Fibroblast of skin of right biceps (primary cell): ENCODE measurements at regions not wholly inside any gene's neighbourhood (a gene's known extent, or its start where the extent isn't known, plus 50 kb on each side); places are given as distances from the start of the nearest gene placed in this dataset.
A peak's percentile ranks its signal among the peaks of the same experiment; 100 is the strongest.

Source experiments
- DNase-seq: peaks from one replicate; pipeline ENCODE4 v3.0.0-alpha.2; 2013

DNA sequence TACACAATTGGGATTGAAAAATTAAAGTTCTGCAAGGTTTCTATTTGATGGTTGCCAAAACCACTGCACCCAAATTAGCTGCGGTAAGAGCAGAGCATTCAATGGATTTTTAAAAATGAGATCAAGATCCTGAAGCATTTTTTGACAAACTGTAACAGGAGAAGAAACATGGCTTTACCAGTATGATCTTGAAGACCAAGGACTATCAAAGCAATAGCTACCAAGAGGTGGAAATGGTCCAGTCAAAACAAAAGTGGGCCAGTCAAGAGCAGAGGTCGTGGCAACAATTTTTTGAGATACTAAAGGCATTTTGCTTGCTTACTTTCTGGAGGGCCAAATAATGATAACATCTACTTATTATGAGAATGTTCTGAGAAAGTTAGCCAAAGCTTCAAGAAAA is 186.8 kb downstream of the RDH14 start:
- no peak for DNase-seq

DNA sequence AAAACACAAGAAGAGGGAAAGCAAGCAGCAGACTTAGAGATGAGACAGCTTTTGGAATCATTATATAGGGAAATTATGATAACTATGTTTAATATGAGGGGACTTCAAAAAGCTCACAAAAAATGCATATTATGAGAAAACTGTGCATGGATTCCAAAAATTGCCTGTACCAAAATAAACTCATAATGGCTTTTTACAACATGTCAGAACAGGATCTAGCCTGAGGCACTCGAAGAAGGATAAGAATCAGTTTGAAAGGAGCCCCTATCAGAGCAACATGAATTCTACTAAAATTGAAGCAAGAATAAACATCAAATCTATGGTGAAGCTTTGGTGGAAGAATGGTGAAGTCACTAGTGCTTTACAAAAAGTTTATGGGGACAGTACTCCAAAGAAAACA is 187.4 kb downstream of the RDH14 start:
- no peak for DNase-seq

DNA sequence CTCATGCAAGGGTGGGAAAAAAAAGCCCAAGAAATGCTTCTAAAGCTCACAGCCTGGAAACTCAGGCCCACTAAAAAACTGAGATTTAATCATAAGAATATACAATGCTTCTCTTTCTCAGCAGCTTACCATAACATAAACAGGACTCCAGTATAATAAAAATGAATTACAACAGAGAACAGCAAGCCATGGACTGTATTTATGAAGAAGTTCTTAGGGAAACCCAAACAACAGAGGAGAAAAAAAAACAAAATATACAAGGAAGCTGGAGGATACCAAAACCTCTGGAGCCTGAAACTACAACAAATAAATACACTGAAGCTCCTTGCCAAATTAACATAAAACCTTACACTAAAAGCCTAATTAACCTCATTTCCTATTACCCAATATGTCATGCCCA is 187.8 kb downstream of the RDH14 start:
- DNase-seq = no peak

DNA sequence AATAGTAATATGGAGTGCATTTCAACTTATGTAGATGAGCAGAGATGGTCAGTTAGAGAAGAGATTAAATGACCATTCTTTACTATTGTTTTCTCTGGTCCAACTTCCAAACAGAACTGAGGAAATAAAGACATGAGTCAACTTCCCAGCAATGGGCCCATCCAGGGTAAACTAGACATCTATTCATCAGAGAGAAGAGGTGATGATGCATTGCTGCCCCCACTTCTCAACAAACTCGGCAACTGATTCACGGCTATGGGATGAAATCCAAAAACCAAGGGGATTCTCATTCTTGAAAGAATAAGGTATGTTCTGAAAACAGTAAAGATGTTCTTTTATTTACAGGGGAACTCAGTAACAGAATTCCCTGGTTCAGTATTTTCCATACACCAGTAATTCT is 190.7 kb downstream of the RDH14 start:
- DNase-seq = peak; percentile 86

DNA sequence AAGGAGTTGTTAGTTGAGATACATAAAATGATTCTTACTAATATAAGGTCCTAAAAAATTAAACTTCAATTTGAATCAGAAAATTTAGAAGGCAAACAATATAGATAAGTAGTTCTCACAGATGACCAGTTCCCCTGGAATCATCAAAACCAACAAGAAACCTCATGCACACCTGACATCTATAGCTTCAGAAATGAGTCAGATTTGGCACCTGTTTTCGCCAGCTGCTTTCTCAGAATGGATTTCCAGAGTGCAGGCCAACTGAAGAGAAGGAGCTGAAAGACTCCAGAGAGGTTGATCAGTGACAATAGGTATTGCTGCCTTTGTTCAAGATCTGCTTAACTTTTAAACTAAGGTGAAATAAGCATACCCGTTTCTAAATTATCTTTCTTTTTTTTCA is 192.4 kb downstream of the RDH14 start:
- no peak for DNase-seq

DNA sequence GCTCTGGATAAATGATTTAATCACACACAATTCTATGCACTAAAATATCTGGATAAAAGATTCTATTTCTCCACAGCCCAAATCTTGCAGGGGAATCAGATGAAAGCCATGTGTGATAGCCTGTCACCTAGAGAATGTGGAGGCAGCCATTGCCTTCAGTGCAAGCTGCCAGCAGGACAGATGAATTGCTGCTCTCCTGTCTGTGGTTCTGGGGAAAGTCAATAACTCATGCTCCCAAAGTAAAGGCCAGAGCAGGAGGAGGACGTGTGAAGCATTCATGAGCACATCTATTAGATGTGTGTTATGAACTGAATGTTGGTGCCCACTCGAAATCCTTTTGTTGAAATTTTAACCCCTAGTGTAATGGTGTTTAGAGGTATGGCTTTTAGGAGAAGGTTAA is 195.1 kb downstream of the RDH14 start:
- no peak for DNase-seq

DNA sequence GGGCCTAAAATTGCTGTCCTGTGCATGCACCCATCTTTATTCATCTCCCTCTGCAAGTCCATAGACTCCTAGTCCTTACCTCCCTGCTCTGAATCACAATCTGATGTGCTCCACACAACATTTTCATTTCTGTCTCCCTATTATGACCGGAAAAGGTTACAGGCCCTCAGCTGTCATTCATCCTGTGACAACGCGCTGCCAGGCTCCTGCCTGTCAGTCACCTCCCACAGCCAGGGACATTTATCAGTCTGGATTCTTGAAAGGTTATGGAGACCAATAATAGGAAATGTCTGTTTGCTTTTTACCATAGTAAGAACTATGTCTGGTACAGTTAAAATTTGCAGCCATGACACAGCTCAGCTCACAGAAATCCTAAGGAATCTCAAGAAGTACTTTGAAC is 197.1 kb downstream of the RDH14 start:
- DNase-seq = no peak

DNA sequence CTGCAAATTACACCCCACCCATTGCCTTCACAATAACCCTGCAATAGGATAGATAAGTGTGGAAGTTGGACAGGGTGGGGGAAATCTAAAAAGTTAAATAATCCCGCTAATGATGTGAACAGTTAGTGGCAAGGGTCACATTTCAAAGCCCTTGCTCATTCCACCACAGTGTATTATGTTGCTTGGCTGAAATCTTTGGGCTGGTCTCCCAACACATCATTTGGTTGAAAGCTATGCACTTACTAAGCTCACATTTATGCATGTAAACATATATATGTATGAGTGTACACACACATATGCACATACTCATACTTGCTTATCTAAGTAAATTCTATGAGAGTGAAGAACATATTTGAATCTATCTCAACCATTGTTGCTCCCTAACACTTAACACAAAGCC is 197.8 kb downstream of the RDH14 start:
- DNase-seq = peak; percentile 90

DNA sequence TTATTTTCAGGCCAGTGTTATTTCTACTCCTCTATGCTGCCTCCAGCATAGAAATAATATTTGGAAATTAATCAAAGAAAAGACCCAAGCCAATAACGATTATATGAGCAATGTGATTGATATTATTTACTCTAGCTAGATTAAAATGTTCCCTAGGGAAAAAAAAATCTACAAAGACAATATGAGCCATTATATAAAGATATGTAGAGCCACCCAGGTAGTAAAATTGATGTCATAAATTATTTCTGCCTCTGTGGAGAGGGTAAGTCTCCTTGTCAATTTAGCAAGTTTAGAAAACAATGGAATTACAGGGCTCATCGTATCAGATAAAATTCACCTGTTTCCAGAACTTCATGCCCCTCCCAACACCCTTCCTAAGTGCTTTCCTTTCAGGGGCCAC is 202.9 kb downstream of the RDH14 start:
- DNase-seq = no peak

DNA sequence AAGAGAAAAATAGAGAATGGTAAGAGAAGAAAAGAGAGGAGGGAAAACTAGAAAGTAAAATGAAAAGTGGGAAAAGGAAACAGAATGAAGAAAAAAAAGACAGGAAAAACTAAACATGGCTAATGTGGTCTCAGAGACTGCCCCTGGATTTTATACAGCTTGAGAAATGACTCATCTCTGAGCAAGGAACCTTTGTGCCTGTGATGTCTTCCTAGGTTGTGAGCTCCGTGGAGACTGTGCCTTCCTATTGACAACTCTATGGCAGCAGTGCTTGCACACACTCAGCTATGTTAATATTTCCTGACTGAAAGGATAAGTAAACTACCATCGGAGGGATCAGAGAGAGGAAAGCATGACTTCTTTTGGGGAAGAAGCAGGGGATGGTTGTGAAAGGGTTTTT is 203.8 kb downstream of the RDH14 start:
- DNase-seq = peak; percentile 60

DNA sequence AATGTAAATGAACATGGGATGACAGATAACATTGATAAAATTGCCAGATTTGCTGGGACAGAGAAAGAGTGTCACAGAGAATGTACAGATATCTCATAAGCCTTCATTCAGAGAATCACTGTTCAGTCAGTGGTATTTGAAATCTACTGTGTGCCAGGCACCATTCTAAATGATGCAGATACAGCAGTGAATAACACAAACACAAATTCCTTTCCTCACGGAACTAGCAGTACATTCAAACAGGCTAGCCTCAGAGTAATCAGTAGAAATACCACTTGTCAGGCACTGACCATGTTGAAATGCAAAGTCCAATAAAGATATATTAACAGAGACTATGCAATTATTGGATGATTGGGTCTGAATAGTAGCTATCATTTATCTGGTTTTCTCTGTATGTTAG is 211.0 kb downstream of the RDH14 start:
- no peak for DNase-seq

DNA sequence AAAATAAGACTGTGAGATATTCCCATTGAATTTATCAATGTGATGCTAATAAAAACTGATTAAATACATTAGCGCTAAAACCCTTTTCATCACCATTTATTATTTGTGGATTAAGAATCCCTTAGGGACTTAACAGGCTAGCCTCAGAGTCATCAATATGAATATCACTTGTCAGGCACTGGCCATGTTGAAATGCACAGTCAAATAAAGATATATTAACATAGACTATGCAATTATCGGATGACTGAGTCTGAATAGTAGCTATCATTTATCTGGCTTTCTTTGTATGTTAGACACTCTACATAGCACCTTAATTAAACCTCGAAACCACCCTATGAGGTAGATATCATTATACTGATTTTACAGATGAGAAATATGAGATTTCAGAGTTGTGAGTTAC is 213.6 kb downstream of the RDH14 start:
- DNase-seq = no peak

DNA sequence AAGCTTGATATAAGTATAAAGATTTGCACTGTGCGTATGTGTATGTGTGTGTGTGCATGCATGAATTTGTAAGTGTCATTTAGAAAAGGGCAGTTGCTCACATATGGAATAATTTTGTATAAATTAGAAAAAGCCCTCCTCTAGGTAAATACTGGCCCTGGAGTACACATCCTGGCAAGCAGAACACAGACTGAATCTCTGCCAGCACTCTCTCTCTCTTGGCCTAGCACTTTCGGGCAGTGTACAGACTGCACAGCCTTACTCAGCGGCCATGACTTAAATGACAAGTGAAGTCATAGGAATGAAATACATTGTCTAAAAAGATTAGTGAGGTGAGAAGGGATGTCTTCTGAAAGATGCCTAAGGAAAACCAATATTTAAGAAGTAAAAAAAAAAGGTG is 214.1 kb downstream of the RDH14 start:
- DNase-seq = no peak

DNA sequence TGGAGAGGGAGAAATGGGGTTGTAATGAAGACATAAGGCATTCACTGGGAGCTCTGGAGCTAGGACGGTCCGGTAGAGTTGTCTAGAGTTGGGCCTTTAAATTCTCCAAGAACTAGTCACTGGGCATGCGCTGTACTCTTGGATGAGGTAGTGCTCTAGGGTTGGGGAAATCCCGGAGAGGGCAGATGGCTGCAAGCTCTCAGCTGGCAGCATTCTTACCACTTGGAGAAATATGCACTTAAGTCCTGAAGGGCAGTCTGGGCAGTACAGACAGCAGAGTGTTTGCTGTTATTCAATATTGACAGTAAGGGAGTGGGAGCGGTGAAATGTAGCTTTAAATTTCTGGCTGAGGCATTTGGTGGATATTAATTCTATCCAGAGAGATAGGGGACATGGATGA is 214.6 kb downstream of the RDH14 start:
- no peak for DNase-seq

DNA sequence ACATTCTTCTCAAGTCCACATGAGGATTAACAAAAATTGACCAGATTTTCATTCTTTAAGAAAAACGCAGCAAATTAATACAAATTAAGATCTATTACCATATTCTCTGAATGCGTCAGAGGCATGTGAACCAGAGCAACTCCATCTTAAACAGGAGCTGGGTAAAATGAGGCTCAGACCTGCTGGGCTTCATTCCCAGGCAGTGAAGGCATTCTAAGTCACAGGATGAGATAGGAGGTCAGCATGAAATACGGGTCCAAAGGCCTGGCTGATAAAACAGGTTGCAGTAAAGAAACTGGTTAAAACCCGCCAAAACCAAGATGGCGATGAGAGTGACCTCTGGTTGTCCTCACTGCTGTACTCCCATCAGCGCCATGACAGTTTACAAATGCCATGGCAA is 217.6 kb downstream of the RDH14 start:
- DNase-seq = no peak

DNA sequence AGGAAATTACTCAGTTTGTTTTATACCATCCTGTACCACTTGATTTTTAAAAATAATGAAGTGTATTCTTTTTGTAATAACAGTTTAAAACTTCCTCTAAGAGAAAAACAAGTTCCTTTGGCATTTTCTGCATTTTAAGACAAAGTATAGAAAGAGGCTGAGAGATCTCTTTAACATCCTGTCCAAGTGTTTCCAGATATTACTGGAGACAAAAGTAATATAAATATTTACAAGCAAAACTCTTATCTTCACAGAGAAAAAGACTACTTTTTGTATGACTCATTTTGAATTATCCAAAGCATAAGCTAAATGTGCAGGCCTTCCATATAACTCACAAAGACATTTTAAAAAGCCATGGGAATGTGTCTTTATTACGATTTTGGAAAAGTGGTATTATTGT is 221.1 kb downstream of the RDH14 start:
- DNase-seq = peak; percentile 26

DNA sequence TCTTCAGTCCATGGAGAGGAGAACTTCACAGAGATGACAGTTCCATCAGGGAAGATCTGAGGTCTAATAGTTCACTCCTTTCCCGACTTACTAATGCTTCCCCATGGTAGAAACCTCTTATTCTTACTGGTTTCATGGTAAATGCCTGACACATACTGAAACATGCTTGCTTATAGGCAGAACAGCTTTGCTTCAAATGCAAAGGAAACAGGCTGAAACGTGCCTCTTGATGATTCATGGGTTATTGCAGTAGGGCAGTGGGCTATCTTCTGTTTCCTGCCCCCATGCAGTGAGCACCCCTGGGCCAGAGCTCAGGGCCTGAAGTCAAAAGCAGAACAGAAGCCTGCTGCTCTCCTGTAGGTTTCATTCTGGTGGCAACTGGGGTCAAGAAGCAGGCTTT is 223.5 kb downstream of the RDH14 start:
- no peak for DNase-seq

DNA sequence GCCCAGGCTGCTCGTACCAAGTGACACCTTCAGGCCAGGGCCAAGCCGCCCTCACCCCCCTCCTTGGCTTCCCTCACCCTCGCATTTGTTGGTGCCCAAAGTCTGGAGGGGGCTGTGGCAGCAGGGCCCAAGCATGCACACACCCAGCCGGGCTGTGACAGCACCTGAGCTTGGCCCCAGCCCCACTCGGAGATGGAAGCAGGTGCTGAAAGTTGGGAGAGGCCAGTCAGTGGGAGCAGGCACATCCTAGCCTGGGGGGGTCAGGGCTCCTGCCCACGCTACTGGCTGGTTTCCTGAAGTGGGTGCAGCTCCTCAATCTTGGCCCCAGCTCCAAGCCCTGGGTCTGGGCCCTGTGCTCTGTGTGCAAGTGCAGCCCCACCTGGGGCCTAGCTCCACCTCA is 228.0 kb downstream of the RDH14 start:
- DNase-seq = no peak

DNA sequence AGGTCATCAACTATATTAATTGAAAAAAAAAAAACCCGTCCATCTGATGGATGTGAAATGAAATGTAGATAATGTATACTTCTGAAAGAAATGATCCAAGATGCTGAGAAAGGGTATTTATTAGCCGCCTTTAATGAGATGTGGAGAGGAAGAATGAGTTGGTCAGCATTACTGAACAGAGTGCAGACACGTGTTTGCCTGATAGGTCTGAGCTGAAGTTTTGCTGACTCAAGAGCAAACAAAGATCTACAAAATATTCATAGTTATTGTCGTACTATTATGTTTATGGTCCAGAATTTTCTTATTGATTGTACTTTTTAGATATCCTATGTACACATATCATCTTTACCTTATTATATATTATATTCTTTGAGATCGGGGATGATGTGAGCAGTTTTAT is 235.3 kb downstream of the RDH14 start:
- DNase-seq = no peak

DNA sequence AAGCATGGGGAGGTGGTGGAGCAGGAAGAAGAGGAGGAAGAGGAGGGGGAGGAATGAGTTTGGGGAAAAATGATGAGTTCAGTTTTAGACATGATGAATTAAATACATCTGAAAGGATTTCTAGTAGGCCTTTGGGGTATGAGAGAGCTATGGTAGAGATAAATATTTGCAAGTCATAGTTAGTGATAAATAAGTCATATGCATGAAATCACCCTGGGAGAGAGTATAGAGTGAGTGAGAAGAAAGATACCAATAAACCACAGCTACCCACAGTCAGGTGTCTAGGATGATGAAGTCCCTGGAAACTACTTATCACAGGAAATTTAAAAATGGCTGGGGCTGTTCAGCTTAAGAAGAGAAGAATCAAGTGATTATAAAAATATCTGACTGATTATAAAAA is 240.5 kb downstream of the RDH14 start:
- DNase-seq = no peak

DNA sequence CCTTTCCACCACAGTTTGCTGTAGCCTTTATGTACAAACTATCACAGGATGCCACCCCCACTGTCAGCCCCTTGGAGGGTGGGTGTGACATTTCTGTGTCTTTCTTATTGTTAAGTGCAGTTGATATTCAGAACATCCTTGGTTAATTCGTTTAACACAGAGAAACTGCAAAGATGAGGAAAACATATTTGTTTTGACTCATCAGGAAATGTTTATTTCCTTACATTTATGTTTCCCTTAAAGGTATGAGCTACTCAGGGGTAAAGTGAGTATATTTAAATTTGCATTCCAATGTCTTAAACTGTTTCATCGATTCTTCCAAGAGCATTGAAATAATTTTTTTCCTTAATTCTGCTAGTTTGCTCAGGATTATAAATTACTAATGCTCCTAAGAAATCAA is 243.4 kb downstream of the RDH14 start:
- DNase-seq = no peak

DNA sequence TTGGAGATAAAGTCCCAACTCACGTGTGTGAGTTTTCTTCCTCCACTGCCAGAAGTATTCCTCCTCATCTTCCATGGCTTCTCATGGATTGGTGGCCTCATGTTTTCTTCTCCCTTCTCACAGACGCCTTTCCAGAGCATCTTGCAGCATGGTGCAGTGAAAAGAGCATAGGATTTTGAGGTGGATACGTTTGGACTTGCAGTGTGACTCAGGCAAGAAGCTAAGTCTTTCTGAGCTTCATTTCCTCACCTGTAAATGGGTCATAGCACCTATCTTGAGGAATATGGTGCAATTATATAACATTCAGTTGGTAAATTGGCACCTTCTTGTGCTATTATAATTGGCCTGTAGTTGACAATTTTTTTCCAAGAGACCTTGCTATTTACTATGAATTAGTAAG is 247.6 kb downstream of the RDH14 start:
- no peak for DNase-seq

DNA sequence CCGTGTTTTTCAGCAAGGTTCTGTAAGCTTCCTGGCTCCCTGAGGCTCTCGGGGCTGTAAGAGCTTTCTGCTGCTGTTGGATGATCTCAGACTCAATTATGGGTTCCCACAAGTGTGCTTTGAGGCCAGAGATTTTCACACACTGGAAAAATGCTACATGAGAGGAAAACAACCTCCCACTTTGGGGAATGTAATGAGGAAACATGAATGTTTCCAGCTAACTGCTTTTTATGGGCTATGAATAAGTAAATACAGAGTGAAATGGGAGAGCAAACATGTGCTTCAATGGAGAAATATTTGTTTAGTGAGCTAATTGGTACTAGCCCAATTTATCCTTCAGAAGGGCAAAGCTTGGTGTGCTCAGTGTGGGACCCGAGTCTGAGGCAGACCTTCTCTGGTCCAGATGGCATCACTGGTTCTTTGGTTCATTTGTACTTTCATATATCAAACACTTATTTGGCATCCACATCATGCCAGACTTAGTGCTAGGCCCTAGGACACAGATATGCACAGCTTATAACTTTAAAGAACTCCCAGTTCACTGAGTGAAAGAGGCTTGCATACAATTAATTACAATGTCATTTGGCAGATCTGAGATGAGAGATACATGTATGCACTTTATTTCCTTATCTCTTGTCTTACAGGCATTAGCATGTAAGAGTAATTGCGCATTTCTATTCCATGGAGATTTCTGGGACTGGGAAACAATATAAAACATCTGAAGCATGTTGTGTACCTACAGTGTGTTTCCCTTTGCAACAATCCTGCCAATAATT is 248.8 kb downstream of the RDH14 start:
- peak; percentile 54 for DNase-seq

DNA sequence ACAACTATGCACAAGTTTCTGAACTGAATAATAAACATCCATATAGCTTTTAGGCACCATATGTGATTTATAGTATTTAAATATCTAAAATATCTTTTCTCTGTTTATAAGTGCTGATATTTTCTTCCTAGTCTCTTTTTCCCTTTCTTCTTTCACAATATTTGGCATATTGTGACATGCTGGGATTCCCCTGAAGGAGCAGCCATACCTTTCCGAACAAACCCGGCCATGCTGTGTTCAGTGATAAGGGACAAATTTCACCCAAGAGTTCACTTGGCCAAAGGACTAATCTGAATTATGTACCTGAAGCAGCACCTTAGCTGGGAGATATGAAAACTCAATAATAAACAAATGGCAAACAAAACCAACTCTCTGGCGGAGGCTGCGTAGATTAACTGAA is 250.8 kb downstream of the RDH14 start:
- DNase-seq = no peak

DNA sequence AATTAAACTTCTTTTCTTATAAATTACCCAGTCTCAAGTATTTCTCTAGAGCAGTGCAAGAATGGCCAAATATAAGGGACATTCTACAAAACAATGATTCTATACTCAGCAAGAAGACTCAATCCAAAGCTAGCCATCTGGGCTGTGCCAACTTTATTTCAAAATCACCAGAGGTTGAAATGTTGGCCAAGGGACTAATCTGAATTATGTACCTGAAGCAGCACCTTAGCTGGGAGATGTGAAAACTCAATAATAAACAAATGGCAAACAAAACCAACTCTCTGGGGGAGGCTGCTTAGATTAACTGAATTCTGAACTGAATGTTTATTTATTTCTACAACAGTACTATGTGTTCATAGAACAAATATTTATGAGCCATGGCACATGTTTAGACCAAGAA is 251.3 kb downstream of the RDH14 start:
- DNase-seq = no peak

DNA sequence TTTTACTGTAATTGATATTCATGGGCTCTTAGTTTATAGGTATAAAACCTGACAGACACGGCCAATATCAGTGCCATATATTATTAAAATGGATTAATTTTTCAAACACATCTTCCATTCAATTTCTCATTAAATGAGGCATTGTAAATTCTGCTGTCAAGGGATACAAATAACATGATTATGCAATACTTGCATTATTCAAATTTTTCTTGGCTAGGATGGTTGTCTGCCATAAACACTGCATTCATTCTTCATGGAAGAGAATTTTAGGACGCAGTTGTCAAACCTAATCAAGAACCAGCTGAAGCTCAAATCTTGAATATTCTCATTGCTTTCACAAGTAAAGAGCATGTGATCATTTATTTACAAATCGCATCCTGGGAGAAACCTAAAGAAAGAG is 255.6 kb downstream of the RDH14 start:
- DNase-seq = no peak
